ENCODE measurements at regions not wholly inside any gene's neighbourhood (a gene's known extent, or its start where the extent isn't known, plus 50 kb on each side); places are given as distances from the start of the nearest gene placed in this dataset.

DNA sequence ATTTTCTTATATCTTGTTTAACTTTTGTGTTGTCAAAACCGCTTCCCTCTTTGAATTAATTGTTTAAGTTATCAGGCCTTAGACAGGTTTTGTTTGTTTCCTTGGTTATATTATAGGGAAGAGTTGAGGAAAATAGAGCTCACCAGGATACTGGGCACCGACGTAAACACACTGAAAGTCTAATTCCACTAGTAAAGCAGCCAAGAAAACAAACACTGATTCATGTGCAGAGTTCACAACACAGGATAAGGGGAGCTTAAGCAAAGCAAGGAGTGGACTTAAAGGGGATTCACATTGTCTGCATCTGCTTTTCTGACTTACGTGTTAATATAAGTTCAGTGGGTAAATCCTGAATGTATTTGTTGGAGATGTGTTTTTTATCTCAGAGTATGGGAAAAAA lies 139.0 kb upstream of the CDH6 start:
- ATAC-seq, result no peak
- no peak for DNase-seq (ENCODE audit: low spot score)
- intact Hi-C loops (cut with DNase I), result no loop called here

DNA sequence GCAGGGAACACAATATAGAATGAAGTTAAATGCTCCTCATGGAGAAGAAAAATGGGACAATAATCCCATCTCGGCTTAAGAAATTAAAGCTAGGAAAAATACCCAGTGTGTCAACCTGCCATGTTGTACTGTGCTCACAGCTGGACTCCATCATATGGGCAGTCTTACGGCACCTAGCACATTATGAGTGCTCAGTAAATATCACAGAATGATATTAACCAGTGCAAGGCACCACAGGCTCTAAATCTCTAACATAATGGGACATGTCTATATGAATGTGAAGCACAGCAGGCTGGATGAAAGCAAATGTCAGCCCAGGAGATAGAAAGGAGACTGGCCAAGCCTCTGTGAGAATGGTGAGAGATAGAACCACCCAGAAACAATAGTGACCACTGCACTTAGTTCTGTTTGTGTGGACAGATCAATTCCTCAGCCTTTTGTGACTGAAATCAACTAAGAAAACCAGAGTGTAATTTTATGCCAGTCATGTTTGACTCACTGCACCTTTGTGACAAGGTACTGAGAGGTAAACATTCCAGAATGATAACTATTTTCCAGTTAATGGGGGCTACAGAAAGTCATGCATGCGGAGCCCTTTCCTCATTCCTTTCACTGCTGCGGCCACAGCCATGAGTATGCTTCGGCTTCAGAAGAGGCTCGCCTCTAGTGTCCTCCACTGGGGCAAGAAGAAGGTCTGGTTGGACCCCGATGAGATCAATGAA lies 140.4 kb upstream of the CDH6 start:
- intact Hi-C loops (cut with DNase I), result no loop called here
- DNase-seq (ENCODE audit: low spot score) (no peak), ATAC-seq (no peak)

DNA sequence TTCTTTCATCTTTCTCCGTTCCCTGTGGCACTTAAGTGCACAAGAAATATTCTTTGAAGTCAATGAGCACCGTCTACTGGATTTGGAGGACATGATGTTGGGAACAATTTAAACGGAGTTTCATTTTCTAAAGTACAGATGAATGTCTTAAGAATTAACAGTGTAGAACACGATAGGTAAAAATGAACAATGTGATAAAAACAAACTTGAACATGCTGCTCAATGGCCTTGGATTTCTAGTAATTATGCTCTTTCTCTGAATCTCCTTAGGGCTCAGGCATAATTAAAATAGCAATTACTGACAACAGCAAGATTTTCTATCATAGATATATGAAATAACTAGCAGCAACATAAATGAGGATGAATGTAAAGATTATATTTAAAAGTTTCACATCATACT lies 142.2 kb upstream of the CDH6 start:
- ATAC-seq, result no peak
- intact Hi-C loops (cut with DNase I), result loop anchor here (1.0 kb wide), 1 partner anchor 14 kb away; no protein-coding TSS in a partner anchor
- no peak for DNase-seq (ENCODE audit: low spot score)

DNA sequence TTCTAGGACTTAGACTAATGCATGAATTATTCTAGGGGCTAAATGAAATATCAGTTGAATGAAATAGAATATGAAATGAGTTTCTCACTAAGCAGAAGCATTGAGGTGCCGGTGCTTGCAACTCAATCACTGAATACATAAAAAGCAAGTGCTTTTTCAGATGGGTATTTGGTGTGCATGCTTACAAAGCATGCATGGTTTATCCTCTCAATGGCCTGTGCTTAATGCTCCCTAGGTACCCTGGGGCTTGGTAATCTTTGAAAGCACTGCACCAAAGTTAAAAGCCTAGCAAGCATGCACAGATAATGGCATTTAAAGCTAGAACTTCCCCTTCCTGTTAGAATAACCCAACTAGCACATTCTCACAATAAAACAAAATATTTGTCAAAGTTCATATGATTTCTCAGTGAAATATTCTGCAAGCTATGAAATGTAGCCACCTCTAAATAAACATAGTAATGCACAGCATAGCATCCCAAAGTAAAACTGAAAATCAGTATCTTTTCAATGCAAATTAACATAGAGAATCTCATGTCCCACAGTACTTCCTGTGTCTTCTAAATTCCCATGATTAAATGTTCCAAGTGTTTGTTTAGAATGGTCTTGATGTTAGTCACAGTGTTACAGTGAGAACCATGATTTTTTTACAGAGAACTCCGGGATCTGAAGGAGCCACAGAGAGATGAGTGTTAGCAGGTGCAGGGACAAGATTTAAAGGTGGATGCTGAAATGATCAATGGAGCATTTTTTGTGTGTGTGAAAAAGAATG lies 143.4 kb upstream of the CDH6 start:
- ATAC-seq, result no peak
- DNase-seq (ENCODE audit: low spot score), result no peak
- intact Hi-C loops (cut with DNase I), result no loop called here

DNA sequence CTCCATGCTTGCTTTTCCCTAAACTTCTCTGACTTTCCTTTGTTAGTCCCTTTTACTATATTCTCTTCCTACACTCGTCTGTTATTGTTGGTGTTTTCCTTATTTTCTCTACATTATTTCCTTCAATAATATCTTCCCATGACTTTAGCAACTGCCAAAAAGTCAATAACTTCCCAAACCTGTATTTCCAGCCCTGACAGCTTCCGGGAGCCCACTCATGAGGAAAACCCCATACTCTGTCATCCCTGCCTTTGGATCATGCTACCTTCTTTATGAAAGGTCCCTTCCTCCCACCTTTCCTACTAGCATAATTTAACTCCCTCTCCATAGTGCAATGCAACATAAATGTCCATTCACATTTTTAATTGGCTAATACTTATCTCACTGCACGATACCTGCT lies 144.0 kb upstream of the CDH6 start:
- intact Hi-C loops (cut with DNase I), result no loop called here
- ATAC-seq (no peak), DNase-seq (ENCODE audit: low spot score) (no peak)

DNA sequence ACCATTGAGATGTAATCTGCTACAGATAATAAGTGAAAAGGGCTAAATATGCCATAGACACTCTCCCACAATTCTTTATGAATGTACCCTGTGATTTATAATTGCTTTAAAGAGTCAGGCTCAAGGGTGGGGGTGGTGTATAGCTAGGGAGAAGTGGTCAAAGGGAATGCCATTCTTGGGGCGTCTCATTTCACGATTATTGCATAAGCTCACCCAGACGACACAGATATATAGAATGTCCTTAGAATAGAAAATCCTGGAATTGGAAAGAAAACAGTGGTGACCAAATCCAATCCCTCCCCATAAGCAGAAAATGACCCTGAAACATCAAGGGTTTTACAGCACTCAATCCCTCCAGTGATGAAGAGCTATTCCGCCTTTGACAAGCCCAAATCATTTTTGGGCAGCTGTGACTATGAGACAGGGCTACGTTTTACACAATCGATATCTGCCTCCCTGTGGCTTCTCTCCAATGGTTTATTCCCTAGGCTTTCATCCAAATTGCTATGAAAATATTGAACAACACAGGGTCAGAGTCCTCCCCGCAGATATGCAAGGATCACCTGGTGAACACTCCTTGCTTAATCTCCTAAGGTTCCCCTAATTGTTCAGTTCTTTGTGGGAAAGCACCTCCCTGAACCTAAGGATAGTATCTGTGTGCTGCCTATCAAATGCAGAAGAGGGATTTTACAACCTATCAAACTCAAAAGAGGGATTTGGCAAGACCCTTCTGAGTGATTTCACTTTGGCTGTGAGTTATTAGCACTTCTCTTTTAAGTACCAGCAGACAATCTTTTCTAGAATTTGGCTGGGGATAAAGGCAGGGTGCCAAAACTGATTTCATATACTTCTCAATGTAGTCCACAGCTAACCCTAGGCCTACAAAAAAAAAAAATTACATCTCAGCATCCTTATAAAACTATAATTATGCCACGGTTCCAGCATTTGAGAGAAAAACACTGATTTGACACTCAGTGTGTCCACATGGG lies 144.9 kb upstream of the CDH6 start:
- DNase-seq (ENCODE audit: low spot score) (no peak), ATAC-seq (no peak)
- intact Hi-C loops (cut with DNase I), result no loop called here

DNA sequence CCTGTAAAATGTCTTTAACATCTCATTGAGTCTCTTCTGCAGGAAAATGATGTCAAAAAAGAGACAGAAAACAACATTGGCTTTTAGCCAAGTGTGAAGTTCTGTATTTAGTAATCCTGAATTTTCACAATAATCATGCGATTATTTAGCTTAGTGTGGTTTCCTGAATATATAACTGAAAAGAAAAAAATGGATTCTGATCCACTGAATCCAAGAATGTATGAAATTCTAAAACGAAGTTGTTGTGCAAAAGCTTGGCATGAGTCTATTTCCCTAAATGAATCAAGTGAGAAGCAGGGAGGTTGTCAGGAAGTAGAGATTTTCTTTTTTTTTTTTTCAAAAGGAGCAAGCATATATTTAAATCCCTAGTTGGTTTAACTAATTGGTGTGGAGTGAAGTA lies 145.9 kb upstream of the CDH6 start:
- intact Hi-C loops (cut with DNase I), result no loop called here
- DNase-seq (ENCODE audit: low spot score), result no peak
- no peak for ATAC-seq

DNA sequence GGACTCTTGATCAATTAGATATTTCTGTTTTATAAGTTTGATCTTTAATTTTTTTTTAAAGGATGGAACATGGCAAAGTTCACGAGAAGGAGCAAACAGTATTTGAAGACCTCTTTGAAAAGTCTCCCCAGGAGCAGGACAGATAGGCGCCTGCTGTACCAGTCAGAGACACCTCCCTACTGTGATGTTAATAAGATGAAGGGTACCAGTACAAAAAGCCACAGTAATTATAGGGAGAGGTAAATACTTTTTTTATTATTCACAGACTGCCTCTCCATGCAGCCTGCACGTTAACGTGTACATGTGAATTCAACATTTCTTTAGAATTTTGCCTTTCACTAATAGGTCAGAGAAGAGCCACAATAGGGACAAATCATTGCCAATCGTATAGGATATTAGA lies 146.5 kb upstream of the CDH6 start:
- DNase-seq (ENCODE audit: low spot score) (no peak), ATAC-seq (no peak)
- intact Hi-C loops (cut with DNase I), result no loop called here

DNA sequence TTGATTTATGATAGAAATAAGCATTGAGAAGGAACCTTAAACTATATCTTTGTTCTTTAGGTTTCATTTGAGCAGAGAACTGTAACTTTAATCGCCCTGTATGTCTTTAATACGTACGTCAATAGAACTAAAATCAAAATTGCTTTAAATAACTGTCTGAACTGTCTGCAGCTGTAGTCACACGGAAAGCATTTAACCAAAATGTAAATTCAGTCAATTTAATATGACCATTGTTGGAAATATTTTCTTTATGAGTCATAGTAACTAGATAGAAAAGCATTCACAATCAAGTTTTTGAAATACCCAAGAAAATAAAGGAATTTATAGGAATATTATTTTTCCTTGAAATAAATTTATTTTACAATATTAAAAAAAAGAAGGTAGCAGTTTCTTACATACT lies 157.1 kb upstream of the CDH6 start:
- ATAC-seq, result no peak
- intact Hi-C loops (cut with DNase I), result no loop called here

DNA sequence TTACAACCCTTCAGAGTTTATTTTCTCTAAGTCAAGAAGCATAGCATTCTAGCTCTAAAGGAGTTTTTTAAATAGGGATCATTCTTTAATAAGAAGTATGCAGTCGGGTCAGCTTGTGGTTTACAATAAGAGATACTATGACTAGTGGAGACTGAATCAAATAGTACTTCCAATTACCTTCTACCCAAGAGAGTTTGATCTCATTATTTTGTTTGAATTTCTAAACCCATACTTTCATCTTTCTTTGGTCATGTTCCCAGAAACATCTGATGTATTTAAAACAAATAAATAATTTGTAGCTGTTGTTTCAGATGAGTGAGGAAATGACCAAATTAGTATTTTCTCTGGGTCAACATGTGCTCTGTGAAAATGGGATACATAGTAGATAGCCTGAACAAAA lies 160.2 kb upstream of the CDH6 start:
- DNase-seq (ENCODE audit: low spot score) (no peak), ATAC-seq (no peak)
- intact Hi-C loops (cut with DNase I), result no loop called here

More for the DNA sequence above, 157.1 kb upstream of the CDH6 start:
- DNase-seq (ENCODE audit: low spot score), result no peak

DNA sequence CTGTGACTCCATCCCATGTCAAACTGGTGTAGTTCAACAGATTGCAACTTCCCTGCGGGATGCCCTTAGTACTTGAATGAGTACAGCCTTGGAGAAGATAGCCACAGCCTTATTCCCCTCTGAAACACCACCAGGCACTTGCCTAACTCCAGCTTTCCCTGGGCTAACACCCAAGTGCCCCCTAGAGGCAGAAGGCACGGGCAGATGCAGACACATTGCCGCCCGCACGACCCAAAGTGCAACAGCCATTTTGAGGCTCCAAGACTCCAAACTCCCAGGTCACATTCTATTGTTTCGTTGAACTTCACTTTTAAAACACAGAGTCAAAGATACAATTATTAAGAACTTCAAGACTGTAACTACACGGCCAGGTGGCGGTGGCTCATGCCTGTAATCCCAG lies 163.6 kb upstream of the CDH6 start:
- intact Hi-C loops (cut with DNase I), result no loop called here
- ATAC-seq, result no peak
- no peak for DNase-seq (ENCODE audit: low spot score)

DNA sequence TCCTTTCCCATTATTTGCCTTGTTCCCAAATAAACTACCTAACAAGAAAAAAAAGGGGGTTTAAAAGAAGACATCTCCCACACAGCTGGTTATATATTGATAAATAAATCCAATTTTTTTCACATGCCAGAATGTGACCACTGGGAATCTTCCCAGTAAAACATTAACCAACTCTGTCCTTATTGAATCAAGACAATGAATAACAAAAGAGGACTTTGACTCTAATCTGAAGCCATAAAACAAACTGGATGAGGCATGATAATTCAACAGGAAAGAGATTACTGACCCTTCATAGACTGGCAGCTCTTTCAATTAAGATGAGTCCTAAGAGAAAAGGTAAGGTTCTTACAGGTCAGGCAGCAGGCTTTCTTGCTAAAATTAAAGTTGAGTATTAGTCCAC lies 165.8 kb upstream of the CDH6 start:
- intact Hi-C loops (cut with DNase I), result no loop called here
- ATAC-seq (no peak), DNase-seq (ENCODE audit: low spot score) (no peak)

DNA sequence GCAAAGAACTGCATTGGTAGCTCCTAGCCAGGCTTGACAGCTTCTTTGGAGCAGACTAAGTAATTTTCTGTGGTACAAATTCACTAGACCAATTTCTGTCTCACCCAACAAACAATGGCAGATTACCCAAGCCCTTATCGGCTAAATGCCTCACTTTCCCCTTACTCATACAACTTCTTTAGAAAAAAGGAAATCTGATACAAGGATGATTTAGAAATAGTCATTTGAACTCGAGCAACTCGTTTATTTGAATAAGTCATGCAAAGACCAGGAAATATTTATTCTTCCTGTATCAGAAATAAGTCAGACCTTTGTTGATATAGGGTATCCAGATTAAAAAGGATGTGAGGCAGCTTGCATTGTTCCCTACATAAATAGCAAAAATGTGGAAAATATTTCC lies 170.4 kb upstream of the CDH6 start:
- intact Hi-C loops (cut with DNase I), result no loop called here
- DNase-seq (ENCODE audit: low spot score) (no peak), ATAC-seq (no peak)

DNA sequence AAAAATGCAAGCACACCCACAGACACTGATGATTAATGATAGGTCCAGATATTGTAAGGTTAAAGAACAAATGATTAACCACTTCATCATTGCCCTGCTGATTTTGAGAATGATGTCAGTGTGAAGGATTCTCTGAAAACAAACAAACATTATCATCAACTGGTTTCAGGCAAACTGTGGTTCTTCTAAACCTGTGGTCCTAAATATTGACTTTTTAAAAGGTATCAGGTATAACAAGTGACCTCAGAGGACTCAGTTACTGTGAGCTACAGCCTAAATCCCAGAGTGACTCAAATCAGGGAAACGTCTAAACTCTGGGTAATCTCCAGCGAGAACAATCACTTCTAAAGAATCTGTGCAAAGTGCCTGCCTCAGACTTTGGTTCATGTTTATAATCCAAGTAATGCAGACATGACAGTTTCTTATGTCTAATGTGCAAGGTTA lies 172.3 kb upstream of the CDH6 start:
- intact Hi-C loops (cut with DNase I), result no loop called here
- ATAC-seq, result no peak
- no peak for DNase-seq (ENCODE audit: low spot score)

DNA sequence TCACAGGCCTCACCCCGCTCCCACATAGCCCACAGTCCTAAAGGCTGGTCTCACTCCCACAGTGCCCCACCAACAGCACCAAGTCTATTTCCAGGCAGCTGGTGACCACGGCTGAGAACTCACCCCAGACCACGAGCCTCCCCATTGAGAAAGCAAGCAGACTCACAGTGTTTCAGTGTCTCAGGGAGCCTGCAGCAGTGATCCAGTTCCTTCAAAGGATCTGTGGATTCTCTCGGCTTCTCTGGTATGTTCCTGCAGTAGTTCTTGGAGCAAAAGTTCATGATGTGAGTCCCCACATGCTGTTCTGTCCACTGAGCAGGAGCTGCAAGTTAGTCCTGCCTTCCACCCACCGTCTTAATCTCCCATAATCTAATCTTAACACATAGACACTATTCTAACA lies 185.3 kb upstream of the CDH6 start:
- ATAC-seq (no peak), DNase-seq (ENCODE audit: low spot score) (no peak)
- intact Hi-C loops (cut with DNase I), result no loop called here

DNA sequence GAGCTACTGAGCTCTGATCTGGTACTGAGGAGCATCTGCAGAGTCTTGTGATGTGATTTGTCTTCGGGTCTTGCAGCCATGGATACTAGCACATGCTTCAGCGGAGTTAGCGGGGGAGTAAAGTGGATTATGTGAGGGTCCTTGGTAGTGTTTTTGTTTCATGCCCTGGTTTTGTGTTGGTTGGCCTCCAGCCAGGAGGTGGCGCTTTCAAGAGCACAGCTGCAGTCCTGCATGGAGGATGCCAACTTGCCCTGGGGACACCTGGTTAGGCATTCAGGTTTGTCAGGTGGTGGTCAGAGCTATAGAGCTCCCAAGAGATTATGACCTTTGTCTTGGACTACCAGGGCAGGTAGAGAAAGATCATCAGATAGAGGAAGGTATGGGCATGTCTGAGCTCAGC lies 185.8 kb upstream of the CDH6 start:
- DNase-seq (ENCODE audit: low spot score) (no peak), ATAC-seq (no peak)
- intact Hi-C loops (cut with DNase I), result no loop called here

DNA sequence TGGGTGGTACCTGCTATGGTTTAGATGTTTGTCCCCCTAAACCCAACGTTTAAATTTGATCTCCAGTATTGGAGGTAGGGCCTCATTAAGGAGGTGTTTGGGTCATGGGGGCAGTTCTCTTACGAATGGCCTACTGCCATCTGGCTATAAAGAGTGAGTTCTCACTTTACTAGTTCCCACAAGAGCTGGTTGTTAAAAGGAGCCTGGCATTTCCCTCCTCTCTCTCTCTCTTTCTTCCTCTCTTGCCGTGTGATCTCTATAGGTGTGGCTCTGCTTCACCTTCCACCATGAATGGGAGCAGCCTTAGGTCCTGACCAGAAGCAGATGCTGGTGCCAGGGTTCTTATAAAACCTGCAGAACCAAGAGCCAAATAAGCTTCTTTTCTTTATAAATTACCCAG lies 193.2 kb upstream of the CDH6 start:
- intact Hi-C loops (cut with DNase I), result no loop called here
- no peak for DNase-seq (ENCODE audit: low spot score)
- no peak for ATAC-seq

DNA sequence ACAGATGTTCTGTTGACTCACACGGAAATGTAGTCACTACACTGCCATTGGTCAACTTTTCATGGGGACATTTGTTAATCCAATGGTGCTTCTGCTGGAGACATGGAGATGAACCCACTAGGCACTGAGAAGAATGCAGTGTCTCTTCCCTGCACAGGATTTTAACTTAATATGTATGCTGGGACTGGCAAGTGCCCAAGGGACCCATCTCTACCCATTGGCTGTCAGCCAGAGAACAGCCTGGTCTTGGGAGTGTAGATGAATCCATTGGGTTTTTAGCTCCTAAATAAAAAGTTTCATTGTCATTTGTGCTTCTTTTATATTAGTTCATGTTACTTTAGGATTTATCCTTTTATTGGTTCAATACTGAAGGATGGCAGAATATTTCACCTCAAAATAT lies 195.8 kb upstream of the CDH6 start:
- no peak for ATAC-seq
- no peak for DNase-seq (ENCODE audit: low spot score)
- intact Hi-C loops (cut with DNase I), result no loop called here

DNA sequence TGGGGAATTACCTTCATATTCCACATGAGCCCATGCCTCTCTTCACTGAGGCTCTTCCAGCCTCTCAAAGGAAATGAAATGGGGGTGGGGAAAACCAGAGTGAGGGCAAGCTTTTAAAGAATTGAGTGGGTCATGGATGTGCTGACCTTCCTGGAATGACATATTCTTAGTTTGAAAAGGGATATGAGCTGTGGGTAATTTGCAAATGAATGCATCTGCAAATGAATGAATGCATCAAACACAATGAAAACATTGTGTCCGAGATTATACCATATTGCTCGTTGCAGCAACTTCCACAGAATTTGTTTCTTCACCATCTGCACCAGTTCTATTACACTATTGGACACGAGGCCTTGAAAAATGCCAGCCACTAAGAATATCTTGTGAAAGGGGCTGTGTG lies 198.6 kb upstream of the CDH6 start:
- intact Hi-C loops (cut with DNase I), result no loop called here
- ATAC-seq (no peak), DNase-seq (ENCODE audit: low spot score) (no peak)

DNA sequence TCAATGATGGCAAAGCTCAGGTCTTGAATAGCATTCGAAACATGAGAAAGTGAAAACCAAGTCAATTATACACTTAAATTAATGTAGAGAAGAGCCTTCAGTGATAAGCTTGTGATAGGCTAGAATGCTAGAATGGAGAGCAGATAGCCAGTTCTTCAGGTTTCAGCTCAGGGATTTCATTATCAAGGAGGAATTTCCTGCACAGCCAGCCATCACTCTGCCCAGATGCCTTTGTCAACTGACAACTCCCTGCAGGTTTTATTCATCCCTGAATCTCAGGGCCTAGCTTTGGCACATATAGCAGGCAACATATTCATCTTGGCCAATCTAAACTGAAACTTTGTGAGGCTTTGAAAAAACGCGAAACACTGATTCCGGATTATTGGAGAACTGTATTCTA lies 199.3 kb upstream of the CDH6 start:
- no peak for DNase-seq (ENCODE audit: low spot score)
- ATAC-seq, result no peak
- intact Hi-C loops (cut with DNase I), result no loop called here
